Medulla oblongata (tissue), 1 donor: ENCODE measurements at regions not wholly inside any gene's neighbourhood (a gene's known extent, or its start where the extent isn't known, plus 50 kb on each side); places are given as distances from the start of the nearest gene placed in this dataset.

ENCODE experiments used
- DNase-seq: peaks from one replicate; pipeline ENCODE4 v3.0.0-alpha.2; 2015; ENCODE audit errors: extremely low spot score

DNA sequence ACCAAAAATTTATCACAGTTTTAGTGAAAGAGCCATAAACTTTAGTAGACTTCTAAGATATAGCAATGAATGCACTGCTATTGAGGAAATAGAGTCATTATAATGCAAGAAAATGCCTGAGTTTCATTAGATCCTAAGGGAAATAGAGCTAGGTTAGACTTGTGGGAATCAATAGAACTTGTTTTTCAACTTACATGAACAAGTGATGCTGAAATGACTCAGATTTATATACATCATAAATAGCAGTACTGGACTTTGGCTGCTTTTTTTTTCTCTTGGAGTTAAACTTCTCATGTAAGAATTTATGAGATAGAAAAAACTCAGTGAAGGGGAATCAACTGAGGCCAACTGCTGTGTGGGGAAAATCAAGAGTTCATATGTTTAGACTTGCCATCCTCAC is 216.5 kb upstream of the AADAT start:
- DNase-seq = no peak

DNA sequence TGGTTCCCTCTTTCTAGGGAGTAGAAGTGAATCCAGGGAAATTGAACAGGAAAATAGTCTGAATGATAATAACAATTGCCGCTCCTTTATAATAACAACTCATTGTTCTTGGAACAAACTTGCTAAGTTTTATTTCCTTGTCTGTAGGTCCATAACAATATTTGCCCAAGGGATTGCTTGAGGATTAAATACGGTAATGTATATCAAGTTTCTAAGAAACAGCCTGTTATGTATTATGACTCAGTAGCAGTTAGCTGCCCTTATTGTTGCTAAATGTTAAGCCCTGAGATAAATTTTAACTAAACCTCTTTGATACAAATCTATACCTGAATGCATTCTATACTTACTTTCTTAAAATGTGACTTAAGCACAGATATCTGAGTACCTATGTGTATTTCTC is 215.9 kb upstream of the AADAT start:
- DNase-seq = no peak

DNA sequence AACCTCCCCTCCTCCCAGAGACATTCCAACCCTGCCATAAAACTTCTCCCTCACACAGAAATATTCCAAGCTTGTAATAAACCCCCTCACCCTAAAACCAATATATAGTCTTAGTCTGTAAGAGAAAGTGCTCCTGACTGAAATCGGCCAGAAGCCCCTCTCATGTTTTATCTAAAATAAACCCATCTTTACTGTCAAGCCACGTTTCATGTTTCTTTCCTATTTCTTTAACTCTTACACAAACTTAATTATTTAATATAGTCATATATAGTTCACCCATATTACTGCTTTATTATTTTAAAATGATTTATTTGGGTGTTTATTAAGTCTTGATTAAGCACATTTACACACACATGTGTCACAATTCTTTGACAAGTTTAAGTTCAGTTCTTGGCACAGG is 191.3 kb upstream of the AADAT start:
- DNase-seq = no peak

- DNase-seq = no peak
Observed at GRCh38 chr4:170278460-170278859, 188.7 kb upstream of the AADAT start.

DNA sequence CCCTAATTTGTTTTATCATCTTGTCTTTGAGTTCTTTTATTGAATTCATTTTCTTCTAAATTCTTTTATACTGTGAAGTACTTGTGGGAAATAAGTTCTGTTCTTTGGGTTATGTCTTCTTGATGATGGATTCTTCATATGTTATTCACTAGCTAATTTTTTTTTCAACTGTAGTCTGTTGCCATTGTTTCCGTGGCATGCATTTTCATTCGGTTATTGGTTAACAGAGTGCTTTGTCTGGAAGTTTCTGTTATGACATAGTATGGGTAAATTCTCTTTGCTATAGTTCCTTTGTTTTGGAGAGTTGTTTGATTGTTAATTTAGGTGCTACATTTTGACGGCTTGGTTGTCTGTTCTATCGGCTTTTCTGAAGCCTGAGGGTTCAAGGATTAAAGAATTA is 184.9 kb upstream of the AADAT start:
- no peak for DNase-seq

- no peak for DNase-seq
Observed at GRCh38 chr4:170272959-170273358, 183.2 kb upstream of the AADAT start.

DNA sequence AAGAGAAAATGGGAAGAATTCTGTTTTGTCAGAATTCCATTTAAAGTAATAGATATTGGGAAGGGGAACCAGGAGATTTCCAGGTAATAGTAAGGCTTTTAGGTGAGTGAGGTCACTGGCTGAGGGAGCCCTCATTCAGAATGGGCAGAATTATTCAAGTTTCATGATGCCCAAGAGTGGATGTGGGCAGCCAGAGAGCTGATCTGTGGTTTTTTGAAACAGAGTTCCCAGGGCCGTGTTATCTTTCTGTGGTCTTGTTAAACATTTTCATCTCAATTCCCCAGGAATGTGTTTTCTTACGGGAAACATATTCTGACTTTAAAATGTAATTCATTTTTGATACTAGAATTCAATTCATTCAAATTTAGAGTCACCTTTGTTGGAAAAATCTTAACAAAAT is 182.0 kb upstream of the AADAT start:
- no peak for DNase-seq

DNA sequence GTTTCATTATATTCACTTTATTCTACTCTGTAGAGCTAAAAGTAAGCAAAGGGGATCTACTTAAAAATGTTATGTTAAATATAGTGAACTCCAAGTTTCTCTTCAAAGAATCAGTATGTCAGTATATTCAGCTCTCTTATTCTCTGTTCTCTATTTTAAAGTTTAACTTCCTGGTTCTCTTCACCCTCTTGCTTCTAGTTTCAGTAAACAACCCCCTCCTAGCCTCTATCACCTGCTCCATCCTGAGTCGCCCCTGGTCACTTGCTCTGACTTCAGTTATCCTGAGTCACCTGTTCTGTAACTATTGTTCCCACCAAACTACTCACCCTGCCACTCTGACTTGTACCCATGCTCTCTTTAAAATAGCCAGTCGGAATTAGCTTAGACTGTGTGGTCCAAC is 180.9 kb upstream of the AADAT start:
- no peak for DNase-seq

DNA sequence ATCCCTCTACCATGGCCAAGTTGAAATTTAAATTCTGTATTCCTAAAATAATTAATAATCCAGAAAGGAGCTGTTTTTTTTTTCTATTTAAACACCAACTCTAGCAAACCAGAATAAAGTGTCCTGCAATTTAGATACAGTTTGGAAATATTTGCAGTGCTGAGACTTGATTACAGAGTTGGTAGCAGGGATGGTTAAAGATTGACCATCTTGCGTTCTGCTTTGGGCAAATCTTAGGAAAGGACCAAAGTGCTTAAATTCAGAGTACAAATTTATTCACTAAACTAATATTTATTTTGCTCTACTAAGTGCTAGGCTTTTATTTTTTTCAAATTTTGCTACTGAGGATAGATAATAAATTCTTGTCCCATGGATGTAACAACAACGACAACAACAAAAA is 180.2 kb upstream of the AADAT start:
- no peak for DNase-seq

DNA sequence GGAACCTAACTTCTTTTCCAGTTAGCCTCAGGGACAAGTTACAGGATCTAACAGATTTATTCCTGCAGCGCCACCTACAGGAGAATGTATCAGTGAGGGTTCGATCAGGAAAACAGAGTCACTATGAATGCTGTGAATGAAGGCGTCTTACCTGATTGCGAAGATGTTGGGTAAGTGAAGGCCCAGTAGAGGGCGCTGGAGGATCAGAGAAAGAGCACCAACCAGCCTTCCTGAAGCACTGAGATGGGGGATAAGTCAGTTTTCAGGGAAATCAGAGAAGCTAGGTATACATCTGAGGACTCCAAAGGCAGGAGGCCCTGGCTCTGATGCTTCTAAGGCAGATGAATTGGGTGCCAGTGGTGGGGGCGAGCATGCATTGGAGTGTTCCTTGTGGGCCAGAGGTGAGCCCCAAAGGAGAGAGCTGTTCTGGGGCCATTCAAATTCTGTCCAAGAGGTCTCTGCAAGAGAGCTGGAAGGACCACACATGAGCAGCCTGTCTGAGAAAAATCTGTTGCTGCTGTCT is 169.9 kb upstream of the AADAT start:
- peak; percentile 85 for DNase-seq

GRCh38 chr4:170256807-170257206 is 167.1 kb upstream of the AADAT start:
- no peak for DNase-seq

- DNase-seq = no peak
Observed at GRCh38 chr4:170248576-170248975, 158.8 kb upstream of the AADAT start.

DNA sequence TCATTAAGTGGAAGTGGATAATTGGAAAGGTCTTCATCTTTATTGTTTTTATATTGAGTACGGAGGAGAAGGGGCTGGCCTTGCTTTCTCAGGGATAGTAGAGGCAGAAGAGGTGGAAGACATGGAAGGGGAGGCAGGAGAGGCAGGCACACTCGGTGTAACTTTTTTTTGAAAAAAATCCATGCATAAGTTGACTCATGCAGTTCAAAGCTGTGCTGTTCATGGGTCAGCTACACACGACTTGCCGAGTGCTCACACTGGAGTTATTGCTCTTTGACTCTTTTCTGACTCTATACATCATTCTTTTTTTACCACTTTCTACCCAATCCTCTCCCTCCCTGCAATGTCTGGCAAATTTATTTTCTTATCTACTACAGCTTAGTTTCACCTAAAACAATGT is 158.3 kb upstream of the AADAT start:
- no peak for DNase-seq

DNA sequence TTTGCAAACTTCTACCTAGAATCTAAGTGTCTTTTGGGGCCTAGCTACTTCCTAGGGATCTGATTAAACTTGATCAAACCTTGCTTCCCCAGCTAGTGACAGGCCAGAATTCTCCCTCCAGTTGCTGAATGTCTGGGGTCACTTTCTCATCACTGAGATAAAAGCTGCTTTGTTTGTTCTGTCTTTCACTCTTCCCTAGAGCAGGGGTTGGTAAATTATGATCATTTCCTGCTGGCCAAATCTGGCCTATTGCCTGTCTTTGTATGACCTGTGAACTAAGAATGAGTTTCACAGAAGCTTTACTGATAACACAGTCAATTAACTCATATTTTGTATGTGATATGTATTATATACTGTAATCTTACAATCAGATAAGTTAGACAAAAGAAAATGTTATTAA is 157.8 kb upstream of the AADAT start:
- no peak for DNase-seq

DNA sequence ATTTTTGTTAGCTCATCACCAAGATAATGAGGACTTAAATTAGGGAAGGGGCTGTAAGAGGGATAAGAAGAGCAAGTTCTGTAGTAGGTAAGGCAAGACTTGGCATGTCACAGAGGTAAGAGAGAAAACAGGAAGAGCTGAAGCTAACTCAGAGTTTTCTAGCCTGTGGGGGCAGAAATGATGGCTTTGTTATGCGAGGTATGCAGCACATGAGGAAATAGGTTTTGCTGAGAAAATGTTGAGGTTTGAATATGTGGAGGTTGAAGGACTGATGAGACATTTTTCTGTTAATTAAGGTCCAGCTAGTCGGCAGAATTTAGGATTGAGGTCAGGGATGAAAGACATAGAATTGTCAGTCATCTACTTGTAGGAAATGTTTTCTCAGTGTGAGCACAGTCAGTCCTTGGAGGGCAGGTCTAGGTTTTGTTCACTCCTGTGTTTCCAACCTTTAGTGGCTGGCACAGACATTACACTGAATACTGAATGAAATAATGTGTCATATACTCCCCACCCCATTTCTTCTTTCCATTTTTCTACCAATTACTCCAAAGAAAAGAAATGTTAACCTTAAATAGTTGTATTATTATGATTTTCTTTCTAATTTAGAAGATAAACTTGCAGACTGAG is 154.0 kb upstream of the AADAT start:
- DNase-seq = no peak

- no peak for DNase-seq
Observed at GRCh38 chr4:170242471-170242870, 152.7 kb upstream of the AADAT start.

GRCh38 chr4:170234800-170235199 is 145.0 kb upstream of the AADAT start:
- DNase-seq = no peak

- DNase-seq = no peak
Observed at GRCh38 chr4:170231377-170231776, 141.6 kb upstream of the AADAT start.

- no peak for DNase-seq
Observed at GRCh38 chr4:170230242-170230641, 140.5 kb upstream of the AADAT start.

- DNase-seq = no peak
Observed at GRCh38 chr4:170229006-170229405, 139.2 kb upstream of the AADAT start.

DNA sequence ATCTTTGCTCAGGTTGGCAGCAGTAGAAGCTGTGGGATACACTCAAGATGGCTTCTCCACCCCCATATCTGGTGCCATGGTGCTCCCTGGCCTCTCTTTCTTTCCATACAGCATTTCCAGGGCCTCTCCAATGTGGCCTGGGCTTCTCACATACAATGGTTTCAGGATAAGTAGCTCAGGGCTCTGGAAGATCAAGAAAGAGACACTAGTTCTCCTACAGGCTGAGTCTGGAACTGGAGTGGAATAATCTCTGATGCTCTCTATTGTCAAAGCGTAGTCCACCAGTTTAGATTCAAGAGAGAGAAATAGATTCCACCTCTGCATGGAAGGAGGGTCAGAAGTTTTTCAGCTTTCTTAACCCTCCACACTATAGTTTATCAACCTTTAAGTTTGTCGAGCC is 138.2 kb upstream of the AADAT start:
- no peak for DNase-seq

DNA sequence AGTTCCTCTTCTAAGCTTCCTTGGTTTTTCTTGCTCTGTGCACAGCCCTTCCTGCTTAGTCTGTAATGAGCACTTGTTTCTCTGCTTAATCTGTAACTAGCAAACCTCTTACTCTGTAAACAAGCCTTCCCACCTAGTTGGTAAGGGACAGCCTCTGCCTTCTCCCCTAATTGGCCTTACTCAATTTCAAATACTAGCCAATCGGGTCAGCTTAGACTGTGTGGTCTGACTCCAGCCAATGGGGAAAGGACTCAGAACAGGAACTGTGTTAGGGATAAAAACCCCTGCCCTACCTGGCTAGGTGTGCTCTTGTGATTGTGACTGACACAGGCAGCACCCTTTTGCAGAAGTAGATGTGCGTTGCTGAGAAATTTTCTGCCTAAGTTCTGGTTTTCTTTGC is 136.5 kb upstream of the AADAT start:
- no peak for DNase-seq

DNA sequence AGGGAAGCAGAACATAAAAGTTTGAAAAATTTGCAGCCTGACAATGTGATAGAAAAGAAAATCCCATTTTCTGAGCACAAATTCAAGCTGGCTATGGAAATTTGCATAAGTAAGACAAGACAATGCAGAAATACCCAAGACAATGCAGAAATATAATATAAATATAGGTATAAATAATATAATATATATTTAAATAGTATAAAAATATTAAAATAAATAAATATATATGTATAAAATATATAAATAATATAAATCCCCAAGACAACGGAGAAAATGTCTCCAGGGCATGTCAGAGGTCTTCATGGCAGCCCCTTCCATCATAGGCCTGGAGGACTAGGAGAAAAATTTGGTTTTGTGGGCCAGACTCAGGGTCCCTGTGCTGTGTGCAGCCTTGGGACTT is 125.0 kb upstream of the AADAT start:
- no peak for DNase-seq

DNA sequence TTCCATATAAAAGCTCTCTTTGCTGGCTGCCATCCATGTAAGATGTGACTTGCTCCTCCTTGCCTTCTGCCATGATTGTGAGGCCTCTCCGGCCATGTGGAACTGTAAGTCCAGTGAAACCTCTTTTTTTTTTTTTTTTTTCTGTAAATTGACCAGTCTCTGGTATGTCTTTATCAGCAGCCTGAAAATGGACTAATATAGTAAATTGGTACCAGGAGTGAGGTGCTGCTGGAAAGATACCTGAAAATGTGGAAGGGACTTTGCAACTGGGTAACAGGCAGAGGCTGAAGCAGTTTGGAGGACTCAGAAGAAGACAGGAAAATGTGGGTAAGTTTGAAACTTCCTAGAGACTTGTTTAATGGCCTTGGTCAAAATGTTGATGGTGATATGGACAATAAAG is 124.3 kb upstream of the AADAT start:
- no peak for DNase-seq
